Thyroid gland (tissue), 4 donors: ENCODE measurements at regions not wholly inside any gene's neighbourhood (a gene's known extent, or its start where the extent isn't known, plus 50 kb on each side); places are given as distances from the start of the nearest gene placed in this dataset.

Source experiments
- DNase-seq, 2 donors: peaks; one replicate each; pipeline ENCODE4 v3.0.0-alpha.2; 2019
- H3K27ac ChIP-seq, 3 donors: fragments of 200-600 bp; sonication (generic); 1 replicate in 2 of 3; 2 replicates in 1 of 3; pipeline ENCODE4 v1.5.1; 2016 to 2019; ENCODE audit warnings: mild to moderate bottlenecking in 1 of 3, moderate library complexity in 1 of 3
- H3K27me3 ChIP-seq: fragments of 200-600 bp; sonication (generic); one replicate; pipeline ENCODE4 v1.5.1; 2019
- H3K36me3 ChIP-seq, 2 donors: fragments of 200-600 bp; sonication (generic); one replicate each; pipeline ENCODE4 v1.5.1; 2016 to 2019
- H3K4me1 ChIP-seq, 2 donors: fragments of 200-600 bp; sonication (generic); one replicate each; pipeline ENCODE4 v1.5.1; 2017 to 2019
- H3K4me3 ChIP-seq, 3 donors: fragments of 200-600 bp; sonication (generic); replicated peaks in 1 of 3; 1 replicate in 2 of 3; 2 replicates in 1 of 3; pipeline ENCODE4 v1.5.1; 2016; ENCODE audit warnings: mild to moderate bottlenecking in 1 of 3
- H3K9me3 ChIP-seq: fragments of 200-600 bp; sonication (generic); one replicate; pipeline ENCODE4 v1.5.1; 2017
- POLR2A ChIP-seq, 2 donors: fragments of 450-650 bp; IDR thresholded peaks; one replicate each; pipeline ENCODE4 v1.6.1; 2017; ENCODE audit warnings: antibody characterized with exemption in 2 of 2, mild to moderate bottlenecking in 2 of 2, moderate library complexity in 1 of 2
- WGBS, 2 donors: methylation state at CpG; one replicate each; pipeline ENCODE4 v1.1.5; 2017; 5-methylcytosine and 5-hydroxymethylcytosine counted together
- intact Hi-C: fragments of 100-400 bp; cut with DNase I; formaldehyde crosslinking; loops from one replicate; pipeline ENCODE4 v1.15.1; 2023
- TF ChIP-seq, protein P1 (sequence below), 6 experiments: fragments of 200-600 bp in 3 of 6; fragments of 450-650 bp in 3 of 6; sonication (generic) in 3 of 6; IDR thresholded peaks; one replicate each; pipeline ENCODE4 v1.5.1; 2016 to 2019; ENCODE audit warnings: antibody characterized with exemption in 6 of 6, mild to moderate bottlenecking in 2 of 6, inconsistent platforms in 1 of 6, moderate library complexity in 1 of 6

GRCh38 chr5:146965761-146966659, 87.5 kb upstream of the PPP2R2B start:
- intact Hi-C loops = loop anchor here (5.0 to 10.0 kb wide), 2 partner anchors 311 to 424 kb away; no protein-coding TSS in a partner anchor
- H3K36me3 ChIP-seq = no peaks in the 10 kb centered on the region
- no peak overlapping the region for H3K27ac ChIP-seq
- peak; percentile 63 to 67 for DNase-seq
- TF ChIP-seq, protein P1, sequence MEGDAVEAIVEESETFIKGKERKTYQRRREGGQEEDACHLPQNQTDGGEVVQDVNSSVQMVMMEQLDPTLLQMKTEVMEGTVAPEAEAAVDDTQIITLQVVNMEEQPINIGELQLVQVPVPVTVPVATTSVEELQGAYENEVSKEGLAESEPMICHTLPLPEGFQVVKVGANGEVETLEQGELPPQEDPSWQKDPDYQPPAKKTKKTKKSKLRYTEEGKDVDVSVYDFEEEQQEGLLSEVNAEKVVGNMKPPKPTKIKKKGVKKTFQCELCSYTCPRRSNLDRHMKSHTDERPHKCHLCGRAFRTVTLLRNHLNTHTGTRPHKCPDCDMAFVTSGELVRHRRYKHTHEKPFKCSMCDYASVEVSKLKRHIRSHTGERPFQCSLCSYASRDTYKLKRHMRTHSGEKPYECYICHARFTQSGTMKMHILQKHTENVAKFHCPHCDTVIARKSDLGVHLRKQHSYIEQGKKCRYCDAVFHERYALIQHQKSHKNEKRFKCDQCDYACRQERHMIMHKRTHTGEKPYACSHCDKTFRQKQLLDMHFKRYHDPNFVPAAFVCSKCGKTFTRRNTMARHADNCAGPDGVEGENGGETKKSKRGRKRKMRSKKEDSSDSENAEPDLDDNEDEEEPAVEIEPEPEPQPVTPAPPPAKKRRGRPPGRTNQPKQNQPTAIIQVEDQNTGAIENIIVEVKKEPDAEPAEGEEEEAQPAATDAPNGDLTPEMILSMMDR (IDR thresholded peaks at IDR 0.05) = peak; percentile 26 to 98 (median 91)
- no peak for TF ChIP-seq POLR2A (IDR thresholded peaks at IDR 0.05)
- H3K9me3 ChIP-seq = no peaks in the 10 kb centered on the region
- WGBS, 2 donors = 41 to 42% methylated on average over 15 of the region's 15 CpGs
- H3K4me3 ChIP-seq = no peak overlapping the region
- H3K27me3 ChIP-seq = no peaks in the 10 kb centered on the region
- H3K4me1 ChIP-seq = peaks cover 13 to 34% of the 10 kb centered on the region in 2 donors

DNA sequence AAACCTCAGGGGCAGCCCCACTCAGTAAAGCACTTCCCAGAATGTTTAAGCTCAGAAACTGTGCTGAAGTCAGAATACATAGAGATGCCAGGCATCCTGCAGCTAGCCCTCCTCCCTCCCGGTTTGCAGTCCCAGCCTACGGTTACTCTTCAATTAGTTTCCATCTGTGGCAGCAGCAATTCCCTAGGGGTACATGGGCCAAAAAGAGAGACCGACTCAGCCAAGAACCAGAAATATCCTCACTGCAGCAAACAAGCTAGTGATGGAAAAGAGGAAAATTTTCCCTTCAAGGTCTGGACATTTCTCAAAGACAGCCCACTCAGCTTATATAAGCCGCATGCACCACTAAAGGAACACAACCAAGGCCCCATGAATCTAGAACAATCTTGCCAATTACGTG, 89.1 kb upstream of the PPP2R2B start:
- no peaks in the 10 kb centered on the region for H3K27me3 ChIP-seq
- 52 to 60% methylated on average over 5 of the region's 5 CpGs for WGBS, 2 donors

DNA sequence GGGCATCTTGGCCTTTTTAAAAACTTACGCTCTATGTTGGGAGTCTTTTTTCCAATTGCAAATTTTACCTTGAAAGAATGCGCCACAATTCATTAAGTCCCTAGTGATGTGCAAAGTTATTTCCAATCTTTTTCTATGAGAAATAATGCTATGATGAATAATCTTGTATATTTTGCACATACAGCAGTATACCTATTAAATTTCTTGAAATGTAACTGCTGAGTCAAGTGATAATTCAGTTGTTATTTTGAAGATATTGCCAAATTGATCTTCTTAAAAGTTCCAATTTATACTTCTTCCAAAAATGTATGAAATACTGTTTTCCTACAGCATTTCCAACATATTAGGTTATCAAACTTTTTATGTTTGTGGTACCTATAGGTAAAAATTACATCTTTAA, 92.8 kb upstream of the PPP2R2B start:
- 92 to 96% methylated on average over 2 of the region's 2 CpGs for WGBS, 2 donors
- no peak overlapping the region for H3K4me3 ChIP-seq
- no peaks in the 10 kb centered on the region for H3K9me3 ChIP-seq
- no peak for TF ChIP-seq POLR2A (IDR thresholded peaks at IDR 0.05)
- TF ChIP-seq, protein P1 (IDR thresholded peaks at IDR 0.05) = no peak
- H3K4me1 ChIP-seq = peaks cover 0 to 9% of the 10 kb centered on the region in 2 donors
- H3K27ac ChIP-seq = no peak overlapping the region
- H3K36me3 ChIP-seq = no peaks in the 10 kb centered on the region
- DNase-seq = no peak
- no peaks in the 10 kb centered on the region for H3K27me3 ChIP-seq
- intact Hi-C loops = no loop called here

More for the DNA sequence above, 89.1 kb upstream of the PPP2R2B start:
- H3K4me3 ChIP-seq = no peak overlapping the region
- H3K9me3 ChIP-seq = no peaks in the 10 kb centered on the region
- H3K27ac ChIP-seq = no peak overlapping the region
- no peaks in the 10 kb centered on the region for H3K36me3 ChIP-seq
- no peak for DNase-seq
- TF ChIP-seq, protein P1 (IDR thresholded peaks at IDR 0.05) = no peak
- no peak for TF ChIP-seq POLR2A (IDR thresholded peaks at IDR 0.05)
- peaks cover 13 to 31% of the 10 kb centered on the region in 2 donors for H3K4me1 ChIP-seq
- intact Hi-C loops = loop anchor here (5.0 to 10.0 kb wide), 2 partner anchors 313 to 425 kb away; no protein-coding TSS in a partner anchor

- Histone ChIP-seq H3K27me3 (no peaks in the 10 kb centered on the region), H3K4me1 (no peaks in the 10 kb centered on the region), H3K36me3 (no peaks in the 10 kb centered on the region), H3K4me3 (no peak overlapping the region), H3K27ac (no peak overlapping the region), H3K9me3 (no peaks in the 10 kb centered on the region)
- 92 to 94% methylated on average over 1 of the region's 1 CpG for WGBS, 2 donors
- intact Hi-C loops = no loop called here
- no peak for DNase-seq
- no peak for TF ChIP-seq POLR2A (IDR thresholded peaks at IDR 0.05)
- TF ChIP-seq, protein P1 (IDR thresholded peaks at IDR 0.05) = no peak
Measured at GRCh38 chr5:146986469-146986868, 107.9 kb upstream of the PPP2R2B start.
